ENCODE measurements at regions not wholly inside any gene's neighbourhood (a gene's known extent, or its start where the extent isn't known, plus 50 kb on each side); places are given as distances from the start of the nearest gene placed in this dataset.

DNA sequence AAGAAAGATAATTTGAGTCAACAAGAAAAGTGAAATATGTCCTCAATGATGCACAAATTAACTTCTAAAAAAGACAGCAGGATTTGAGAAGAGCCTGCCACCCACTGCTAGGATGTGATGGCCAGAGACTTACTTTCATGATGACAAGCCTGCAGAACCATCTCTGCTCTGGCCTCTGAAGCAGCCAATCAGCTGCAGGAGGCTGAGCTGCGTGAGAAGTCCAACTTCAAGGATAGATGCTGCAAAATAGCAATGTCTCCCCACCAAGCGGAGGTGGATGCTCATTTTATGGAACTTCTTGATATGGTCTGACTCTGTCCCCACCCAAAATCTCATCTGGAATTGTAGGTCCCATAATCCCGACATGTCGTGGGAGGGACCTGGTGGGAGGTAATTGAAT lies 53.1 kb downstream of the CYRIA start:
- no peaks in the 10 kb centered on the region for H3K4me1 ChIP-seq
- H3K27me3 ChIP-seq, result no peaks in the 10 kb centered on the region
- TF ChIP-seq, protein P1, sequence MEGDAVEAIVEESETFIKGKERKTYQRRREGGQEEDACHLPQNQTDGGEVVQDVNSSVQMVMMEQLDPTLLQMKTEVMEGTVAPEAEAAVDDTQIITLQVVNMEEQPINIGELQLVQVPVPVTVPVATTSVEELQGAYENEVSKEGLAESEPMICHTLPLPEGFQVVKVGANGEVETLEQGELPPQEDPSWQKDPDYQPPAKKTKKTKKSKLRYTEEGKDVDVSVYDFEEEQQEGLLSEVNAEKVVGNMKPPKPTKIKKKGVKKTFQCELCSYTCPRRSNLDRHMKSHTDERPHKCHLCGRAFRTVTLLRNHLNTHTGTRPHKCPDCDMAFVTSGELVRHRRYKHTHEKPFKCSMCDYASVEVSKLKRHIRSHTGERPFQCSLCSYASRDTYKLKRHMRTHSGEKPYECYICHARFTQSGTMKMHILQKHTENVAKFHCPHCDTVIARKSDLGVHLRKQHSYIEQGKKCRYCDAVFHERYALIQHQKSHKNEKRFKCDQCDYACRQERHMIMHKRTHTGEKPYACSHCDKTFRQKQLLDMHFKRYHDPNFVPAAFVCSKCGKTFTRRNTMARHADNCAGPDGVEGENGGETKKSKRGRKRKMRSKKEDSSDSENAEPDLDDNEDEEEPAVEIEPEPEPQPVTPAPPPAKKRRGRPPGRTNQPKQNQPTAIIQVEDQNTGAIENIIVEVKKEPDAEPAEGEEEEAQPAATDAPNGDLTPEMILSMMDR (IDR thresholded peaks at IDR 0.05), result no peak
- no peak for TF ChIP-seq POLR2A (IDR thresholded peaks at IDR 0.05)
- H3K36me3 ChIP-seq (ENCODE audit: low read depth, missing control alignments), result no peaks in the 10 kb centered on the region
- H3K27ac ChIP-seq, result no peak overlapping the region
- no peak overlapping the region for H3K4me3 ChIP-seq
- WGBS, 2 donors, result 85 to 92% methylated on average over 4 of the region's 4 CpGs
- no peaks in the 10 kb centered on the region for H3K9me3 ChIP-seq
- DNase-seq, result no peak
- intact Hi-C loops (cut with DNase I; ENCODE audit: low total_unique reads), result loop anchor here (5.0 kb wide), 1 partner anchor 145 kb away; no protein-coding TSS in a partner anchor

DNA sequence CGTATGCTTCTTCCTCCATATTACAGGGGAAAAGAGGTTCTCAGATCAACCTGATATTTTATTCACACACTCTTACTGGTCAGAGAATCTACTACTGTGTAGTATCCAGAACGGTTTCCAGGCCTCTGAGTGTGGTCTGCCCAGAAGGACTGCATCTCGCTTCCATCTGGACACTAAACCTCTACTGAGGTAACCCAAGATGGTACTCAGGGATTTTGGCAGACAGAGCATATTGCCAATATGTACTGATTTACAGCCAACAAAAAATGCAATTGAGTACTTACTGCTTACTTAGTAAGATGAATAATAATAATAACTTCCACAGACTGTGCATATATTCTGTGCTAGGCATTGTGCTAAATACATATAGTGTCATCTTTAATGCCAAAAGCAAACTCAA lies 55.8 kb downstream of the CYRIA start:
- WGBS, 2 donors, result 92% methylated on average over 3 of the region's 3 CpGs
- H3K27me3 ChIP-seq, result no peaks in the 10 kb centered on the region

DNA sequence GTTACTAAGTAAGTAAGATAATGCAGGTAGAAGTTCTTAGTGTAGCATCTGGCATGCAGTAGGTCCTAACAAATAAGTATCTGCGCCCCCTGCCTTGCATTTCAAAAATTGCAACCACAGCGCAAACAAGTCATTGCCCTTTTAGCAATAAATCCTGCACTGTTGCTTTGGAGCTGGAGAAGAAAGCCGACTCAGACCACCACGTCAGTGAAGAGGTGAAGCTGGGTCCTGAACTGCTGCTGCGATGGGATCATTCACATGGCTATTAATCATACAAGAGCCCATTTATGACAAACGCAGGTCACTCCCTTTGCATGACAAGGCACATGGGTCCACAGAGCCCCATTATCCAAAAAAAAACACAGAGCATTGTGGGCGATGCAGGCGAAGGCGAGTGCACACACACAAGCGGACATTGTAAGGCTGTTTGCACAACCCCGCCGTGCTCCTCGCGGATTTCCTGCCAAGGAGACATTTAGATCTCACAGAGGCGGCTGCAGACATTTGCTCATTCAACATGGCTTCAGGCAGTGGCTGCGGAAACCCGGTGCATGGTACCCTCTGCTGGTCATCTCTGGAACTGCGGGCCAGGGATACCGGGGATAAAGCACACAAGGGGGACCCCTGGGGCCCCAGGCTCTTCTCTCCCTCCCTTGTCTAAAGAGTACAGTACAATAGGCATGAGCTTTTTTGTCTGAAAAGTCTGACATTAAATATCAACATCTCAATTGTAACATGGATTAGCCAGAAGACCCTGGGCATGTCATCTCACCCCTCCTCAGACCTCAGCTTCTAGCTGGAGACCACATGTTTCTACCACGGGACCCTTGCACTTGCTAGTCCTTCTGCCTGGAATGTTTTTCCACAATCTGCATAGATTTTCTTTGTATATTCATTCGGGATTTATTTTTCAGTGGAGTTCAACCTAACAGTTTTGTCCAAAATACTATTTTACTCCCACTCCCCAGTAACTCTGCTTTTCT lies 56.7 kb downstream of the CYRIA start:
- Histone ChIP-seq H3K9me3 (no peaks in the 10 kb centered on the region), H3K36me3 (ENCODE audit: low read depth, missing control alignments) (no peaks in the 10 kb centered on the region), H3K4me1 (no peaks in the 10 kb centered on the region), H3K4me3 (peak overlapping the region; percentile 34 to 56), H3K27me3 (no peaks in the 10 kb centered on the region), H3K27ac (no peak overlapping the region)
- peak; percentile 90 for DNase-seq
- intact Hi-C loops (cut with DNase I; ENCODE audit: low total_unique reads), result loop anchor here (10.0 kb wide), 2 partner anchors 674 to 974 kb away; no protein-coding TSS in a partner anchor
- TF ChIP-seq, protein P1 (IDR thresholded peaks at IDR 0.05), result peak; percentile 88 to 95 (median 93)
- no peak for TF ChIP-seq POLR2A (IDR thresholded peaks at IDR 0.05)
- WGBS, 2 donors, result 5 to 6% methylated on average over 13 to 21 of the region's 21 CpGs

More for the DNA sequence above, 55.8 kb downstream of the CYRIA start:
- H3K9me3 ChIP-seq, result no peaks in the 10 kb centered on the region
- H3K36me3 ChIP-seq (ENCODE audit: low read depth, missing control alignments), result no peaks in the 10 kb centered on the region
- no peaks in the 10 kb centered on the region for H3K4me1 ChIP-seq
- DNase-seq, result no peak
- H3K4me3 ChIP-seq, result no peak overlapping the region
- intact Hi-C loops (cut with DNase I; ENCODE audit: low total_unique reads), result loop anchor here (5.0 to 10.0 kb wide), 3 partner anchors 148 to 975 kb away; no protein-coding TSS in a partner anchor
- TF ChIP-seq, protein P1 (IDR thresholded peaks at IDR 0.05), result no peak
- no peak for TF ChIP-seq POLR2A (IDR thresholded peaks at IDR 0.05)
- H3K27ac ChIP-seq, result no peak overlapping the region

DNA sequence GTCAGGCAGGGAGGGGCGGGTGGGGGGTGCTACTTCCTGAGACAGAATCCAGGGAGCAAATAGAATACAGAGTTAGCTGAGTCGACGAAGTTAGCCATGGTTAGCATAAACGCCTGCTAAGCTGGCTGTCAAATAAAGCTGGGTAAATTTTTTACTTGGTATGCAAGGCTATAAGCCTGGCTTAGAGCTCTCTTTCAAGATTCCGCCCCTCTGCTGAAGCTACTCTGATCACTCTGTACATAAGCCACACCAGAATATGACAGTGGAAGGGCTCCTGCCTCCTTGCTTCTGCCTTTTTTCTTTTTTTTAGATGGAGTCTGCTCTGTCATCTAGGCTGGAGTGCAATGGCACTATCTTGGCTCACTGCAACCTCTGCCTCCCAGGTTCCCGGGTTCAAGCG lies 58.3 kb downstream of the CYRIA start:
- Histone ChIP-seq H3K27me3 (no peaks in the 10 kb centered on the region), H3K36me3 (ENCODE audit: low read depth, missing control alignments) (no peaks in the 10 kb centered on the region), H3K27ac (no peak overlapping the region), H3K4me3 (no peak overlapping the region), H3K9me3 (no peaks in the 10 kb centered on the region), H3K4me1 (no peaks in the 10 kb centered on the region)
- intact Hi-C loops (cut with DNase I; ENCODE audit: low total_unique reads), result loop anchor here (10.0 kb wide), 2 partner anchors 672 to 972 kb away; no protein-coding TSS in a partner anchor
- WGBS, 2 donors, result 86 to 89% methylated on average over 7 of the region's 7 CpGs
- no peak for DNase-seq
- no peak for TF ChIP-seq POLR2A (IDR thresholded peaks at IDR 0.05)
- TF ChIP-seq, protein P1 (IDR thresholded peaks at IDR 0.05), result no peak
